LNCaP clone FGC (cell line): ENCODE measurements at regions not wholly inside any gene's neighbourhood (a gene's known extent, or its start where the extent isn't known, plus 50 kb on each side); places are given as distances from the start of the nearest gene placed in this dataset.

Experiments
- DNase-seq: peaks from one replicate; pipeline ENCODE4 v3.0.0-alpha.2; 2011; ENCODE audit warnings: low read depth
- H3K4me3 ChIP-seq: 2 replicates; pipeline ENCODE4 v1.5.1; 2011; ENCODE audit warnings: mild to moderate bottlenecking, low read depth, low read length, control low read depth
- CTCF ChIP-seq: IDR thresholded peaks from 2 replicates; pipeline ENCODE4 v1.5.1; 2012; ENCODE audit warnings: mild to moderate bottlenecking; ENCODE audit not compliant: control insufficient read depth, insufficient read depth; ENCODE audit errors: extremely low read depth

DNA sequence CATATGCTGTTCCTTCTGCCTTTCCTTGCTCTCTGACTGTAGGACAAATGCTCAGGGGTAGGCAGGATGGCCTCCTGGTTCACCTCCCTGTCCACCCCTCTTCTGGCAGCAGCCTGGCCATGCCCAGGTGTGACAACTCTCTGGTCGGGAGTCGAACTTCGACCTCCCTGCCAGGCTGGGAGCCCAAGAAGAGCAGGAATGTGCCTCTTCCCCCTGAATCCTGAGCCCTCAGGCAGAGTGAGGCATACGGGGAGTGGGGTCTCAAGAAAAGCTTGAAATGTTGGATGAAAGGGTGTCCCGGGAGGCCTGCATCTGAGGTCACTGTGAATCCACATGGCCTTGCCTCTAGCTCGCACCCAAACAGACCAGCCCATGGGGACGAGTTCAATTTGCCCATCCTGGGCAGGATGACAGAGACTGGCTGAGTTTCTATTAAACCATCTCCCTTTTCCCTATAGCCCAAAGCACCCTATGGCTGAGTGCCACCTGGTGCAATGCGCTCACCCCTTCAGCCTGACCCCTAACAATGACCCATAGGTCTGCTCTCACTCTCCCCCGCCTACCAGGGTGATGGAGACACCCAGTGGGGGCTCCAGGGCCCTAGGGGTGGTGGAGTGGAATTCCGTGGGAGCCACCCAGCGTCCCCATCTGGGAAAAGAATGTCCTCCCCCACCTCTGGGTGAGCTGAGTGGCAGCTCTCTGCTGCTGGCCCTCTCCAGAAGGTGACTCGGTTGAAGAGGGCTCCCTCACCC, 52.9 kb upstream of the DIO3 start:
- H3K4me3 ChIP-seq = no peak overlapping the region
- no peak for TF ChIP-seq CTCF
- DNase-seq = no peak

- TF ChIP-seq CTCF = no peak
- no peak for DNase-seq
- no peak overlapping the region for H3K4me3 ChIP-seq
These were observed 52.2 kb upstream of the DIO3 start for GRCh38 chr14:101508948-101509729.

DNA sequence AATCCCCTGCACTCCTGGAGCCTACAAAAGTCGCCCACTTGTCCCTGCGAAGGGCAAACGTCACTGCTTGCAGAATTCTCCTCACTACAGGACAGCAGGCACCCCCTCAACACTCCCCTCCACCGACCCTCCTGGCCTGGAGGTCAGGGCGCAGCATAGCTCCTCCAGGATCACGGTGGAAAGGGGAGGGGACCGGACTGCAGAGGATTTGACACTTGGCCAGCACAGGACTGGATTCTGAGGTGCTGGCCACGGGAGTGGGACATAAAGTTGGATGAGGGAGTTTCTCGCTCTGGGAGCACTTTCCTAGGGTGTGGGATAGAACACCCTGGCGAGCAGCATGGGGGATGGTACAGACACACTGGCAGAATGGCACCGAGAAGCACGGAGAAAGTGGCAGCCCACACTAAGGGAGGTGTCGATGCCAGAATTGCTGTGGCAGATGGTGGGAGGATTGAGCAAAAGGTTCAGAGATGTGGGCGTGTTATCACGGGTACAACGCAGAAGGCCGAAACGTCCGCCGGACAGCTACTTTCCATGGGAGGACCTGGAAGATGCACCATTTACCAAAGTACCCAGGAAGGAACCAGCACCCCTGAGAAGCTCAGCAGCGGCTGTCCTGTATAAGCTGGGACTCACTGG, 51.4 kb upstream of the DIO3 start:
- no peak overlapping the region for H3K4me3 ChIP-seq
- no peak for TF ChIP-seq CTCF
- DNase-seq = no peak

DNA sequence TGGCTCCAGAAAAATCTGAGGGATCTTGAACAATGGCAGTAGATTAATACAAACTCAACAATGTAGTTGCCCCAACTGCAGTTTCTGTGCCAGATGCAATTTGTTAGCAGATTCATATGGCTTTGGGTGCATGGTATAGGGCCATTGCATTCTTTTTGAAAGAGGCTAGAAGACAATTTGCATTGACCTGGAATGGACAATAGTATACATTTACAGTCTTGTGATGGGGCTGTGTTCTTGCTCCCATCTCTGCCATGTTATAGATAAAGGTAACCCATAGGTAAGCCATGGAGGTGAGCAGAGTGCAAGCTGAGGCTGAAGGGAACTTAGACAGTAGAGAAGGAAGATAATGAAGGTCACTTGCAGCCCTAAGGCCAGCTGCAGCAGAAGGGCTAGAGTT, 50.1 kb upstream of the DIO3 start:
- no peak for TF ChIP-seq CTCF
- DNase-seq = no peak
- no peak overlapping the region for H3K4me3 ChIP-seq
